Tibial nerve (tissue), 3 donors: ENCODE measurements at regions not wholly inside any gene's neighbourhood (a gene's known extent, or its start where the extent isn't known, plus 50 kb on each side); places are given as distances from the start of the nearest gene placed in this dataset.

ENCODE experiments used
- POLR2A ChIP-seq, 2 donors: fragments of 450-650 bp; IDR thresholded peaks; one replicate each; pipeline ENCODE4 v1.6.1; 2017; ENCODE audit warnings: antibody characterized with exemption in 2 of 2, mild to moderate bottlenecking in 2 of 2, moderate library complexity in 2 of 2
- TF ChIP-seq, protein P1 (sequence below), 5 experiments: fragments of 200-600 bp in 3 of 5; fragments of 450-650 bp in 2 of 5; sonication (generic) in 3 of 5; IDR thresholded peaks; one replicate each; pipeline ENCODE4 v1.5.1; 2016 to 2019; ENCODE audit warnings: antibody characterized with exemption in 5 of 5, mild to moderate bottlenecking in 3 of 5, moderate library complexity in 2 of 5

DNA sequence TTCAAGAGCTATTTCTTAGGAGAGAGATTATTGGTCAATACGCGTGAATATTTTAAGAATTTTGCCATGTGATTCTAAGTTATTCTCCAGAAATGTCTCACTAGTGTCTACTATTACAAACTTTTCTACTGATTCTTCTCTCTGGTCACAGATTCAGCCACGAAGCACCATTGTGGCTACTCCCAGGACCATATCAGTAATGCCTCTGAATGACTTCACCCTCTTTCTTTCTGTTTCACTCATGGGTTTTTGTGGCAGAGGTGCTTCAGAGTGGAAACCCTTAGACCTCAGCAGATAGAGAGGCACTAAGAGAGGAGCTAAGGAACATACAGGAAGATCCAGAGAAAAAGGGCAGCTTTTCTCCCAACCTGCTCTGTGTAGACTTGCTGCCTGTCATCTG lies 211.3 kb downstream of the CBLN4 start:
- no peak for TF ChIP-seq POLR2A (IDR thresholded peaks at IDR 0.05)
- TF ChIP-seq, protein P1, sequence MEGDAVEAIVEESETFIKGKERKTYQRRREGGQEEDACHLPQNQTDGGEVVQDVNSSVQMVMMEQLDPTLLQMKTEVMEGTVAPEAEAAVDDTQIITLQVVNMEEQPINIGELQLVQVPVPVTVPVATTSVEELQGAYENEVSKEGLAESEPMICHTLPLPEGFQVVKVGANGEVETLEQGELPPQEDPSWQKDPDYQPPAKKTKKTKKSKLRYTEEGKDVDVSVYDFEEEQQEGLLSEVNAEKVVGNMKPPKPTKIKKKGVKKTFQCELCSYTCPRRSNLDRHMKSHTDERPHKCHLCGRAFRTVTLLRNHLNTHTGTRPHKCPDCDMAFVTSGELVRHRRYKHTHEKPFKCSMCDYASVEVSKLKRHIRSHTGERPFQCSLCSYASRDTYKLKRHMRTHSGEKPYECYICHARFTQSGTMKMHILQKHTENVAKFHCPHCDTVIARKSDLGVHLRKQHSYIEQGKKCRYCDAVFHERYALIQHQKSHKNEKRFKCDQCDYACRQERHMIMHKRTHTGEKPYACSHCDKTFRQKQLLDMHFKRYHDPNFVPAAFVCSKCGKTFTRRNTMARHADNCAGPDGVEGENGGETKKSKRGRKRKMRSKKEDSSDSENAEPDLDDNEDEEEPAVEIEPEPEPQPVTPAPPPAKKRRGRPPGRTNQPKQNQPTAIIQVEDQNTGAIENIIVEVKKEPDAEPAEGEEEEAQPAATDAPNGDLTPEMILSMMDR (IDR thresholded peaks at IDR 0.05): no peak
